ENCODE measurements at regions not wholly inside any gene's neighbourhood (a gene's known extent, or its start where the extent isn't known, plus 50 kb on each side); places are given as distances from the start of the nearest gene placed in this dataset.
"Not testable (repeated sequence)": the region's sequence is repeated elsewhere in the genome, so short reads cannot be mapped to it uniquely, and the experiment has no call there.

DNA sequence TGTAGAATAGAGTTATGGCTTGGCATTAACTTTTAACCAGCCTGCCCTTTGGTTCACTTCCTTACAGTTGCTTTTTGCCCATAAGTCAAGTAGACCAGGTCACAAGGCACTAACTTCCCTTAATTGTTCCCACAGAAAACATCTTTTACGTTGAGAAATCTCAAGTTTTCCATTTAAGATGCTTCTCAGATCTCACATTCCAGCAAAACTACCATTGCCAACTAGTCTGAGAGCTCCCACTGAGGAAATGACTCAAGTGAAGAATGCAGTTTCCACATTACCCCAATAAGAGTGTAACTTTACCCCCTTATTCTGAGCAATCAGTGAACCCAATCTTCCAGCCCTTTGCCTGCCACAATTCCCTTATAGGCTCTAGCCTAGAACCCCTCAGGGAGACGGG lies 502.2 kb upstream of the OLFM3 start:
- TF ChIP-seq, protein P1, sequence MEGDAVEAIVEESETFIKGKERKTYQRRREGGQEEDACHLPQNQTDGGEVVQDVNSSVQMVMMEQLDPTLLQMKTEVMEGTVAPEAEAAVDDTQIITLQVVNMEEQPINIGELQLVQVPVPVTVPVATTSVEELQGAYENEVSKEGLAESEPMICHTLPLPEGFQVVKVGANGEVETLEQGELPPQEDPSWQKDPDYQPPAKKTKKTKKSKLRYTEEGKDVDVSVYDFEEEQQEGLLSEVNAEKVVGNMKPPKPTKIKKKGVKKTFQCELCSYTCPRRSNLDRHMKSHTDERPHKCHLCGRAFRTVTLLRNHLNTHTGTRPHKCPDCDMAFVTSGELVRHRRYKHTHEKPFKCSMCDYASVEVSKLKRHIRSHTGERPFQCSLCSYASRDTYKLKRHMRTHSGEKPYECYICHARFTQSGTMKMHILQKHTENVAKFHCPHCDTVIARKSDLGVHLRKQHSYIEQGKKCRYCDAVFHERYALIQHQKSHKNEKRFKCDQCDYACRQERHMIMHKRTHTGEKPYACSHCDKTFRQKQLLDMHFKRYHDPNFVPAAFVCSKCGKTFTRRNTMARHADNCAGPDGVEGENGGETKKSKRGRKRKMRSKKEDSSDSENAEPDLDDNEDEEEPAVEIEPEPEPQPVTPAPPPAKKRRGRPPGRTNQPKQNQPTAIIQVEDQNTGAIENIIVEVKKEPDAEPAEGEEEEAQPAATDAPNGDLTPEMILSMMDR (IDR thresholded peaks at IDR 0.05) = no peak
- TF ChIP-seq POLR2A (IDR thresholded peaks at IDR 0.05) (no peak), EP300 (IDR thresholded peaks at IDR 0.05; ENCODE audit: low read depth) (no peak), POLR2AphosphoS5 (IDR thresholded peaks at IDR 0.05) (no peak)
- WGBS, 2 donors (ENCODE audit: low coverage in 1 of 2) = 33 to 66% methylated on average over 2 of the region's 2 CpGs
- intact Hi-C loops (cut with DNase I; ENCODE audit: low total_unique reads) (no loop called here), in situ Hi-C loops (cut with MboI; ENCODE audit: low pct_ligation_motif_present in 1 of 4, low pct_unique_long_range_greater_than_20kb in 1 of 4, low sequenced_read_pairs in 3 of 4) (no loop called here)
- H3K4me3 ChIP-seq = no peak overlapping the region
- DNase-seq = no peak
- no peak overlapping the region for H3K27ac ChIP-seq
- no peaks in the 10 kb centered on the region for H3K27me3 ChIP-seq
- no peaks in the 10 kb centered on the region for H3K36me3 ChIP-seq
- H3K9me3 ChIP-seq = peaks cover 0 to 5% of the 10 kb centered on the region in 2 donors
- H3K4me1 ChIP-seq = no peaks in the 10 kb centered on the region

DNA sequence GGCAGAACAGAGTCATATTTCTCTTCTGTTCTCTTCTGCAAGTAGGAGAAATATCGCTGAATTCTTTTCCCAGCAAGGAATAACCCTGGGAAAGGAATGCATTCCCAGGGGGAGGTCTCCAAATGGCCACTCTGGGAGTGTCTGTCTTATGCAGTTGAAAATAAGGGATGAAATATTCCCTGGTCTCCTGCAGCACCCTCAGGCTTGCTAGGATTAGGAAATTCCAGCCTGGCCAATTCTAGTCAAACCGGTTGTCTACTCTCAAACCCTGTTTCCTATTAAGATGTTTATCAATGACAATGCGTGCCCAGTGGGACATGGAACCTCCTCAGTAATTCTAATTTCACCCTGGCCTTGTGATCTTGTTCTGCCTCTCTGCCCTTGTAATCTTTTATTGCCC lies 501.1 kb upstream of the OLFM3 start:
- not testable (repeated sequence) for H3K4me3 ChIP-seq

DNA sequence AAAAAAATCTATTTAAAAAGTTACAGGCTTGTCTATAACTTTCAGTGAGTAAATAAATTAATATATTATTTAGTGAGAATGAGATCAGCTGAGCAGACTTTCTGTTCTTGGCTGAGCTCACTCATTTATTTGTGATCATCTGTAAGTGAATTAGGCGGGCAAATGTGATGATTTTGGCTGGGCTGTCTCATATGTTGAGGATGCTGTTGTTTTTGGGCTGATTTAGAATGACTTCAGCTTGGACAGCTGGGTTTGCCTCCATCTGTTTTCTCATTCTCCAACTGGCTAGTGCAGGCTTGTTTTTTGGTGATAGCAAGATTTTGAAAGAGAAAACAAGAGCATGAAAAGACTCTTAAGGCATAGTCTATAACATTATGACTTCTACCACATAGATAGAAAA lies 475.8 kb upstream of the OLFM3 start:
- no peaks in the 10 kb centered on the region for H3K27me3 ChIP-seq
- H3K27ac ChIP-seq = no peak overlapping the region
- in situ Hi-C loops (cut with MboI; ENCODE audit: low pct_ligation_motif_present in 1 of 4, low pct_unique_long_range_greater_than_20kb in 1 of 4, low sequenced_read_pairs in 3 of 4) = no loop called here
- WGBS, 2 donors (ENCODE audit: low coverage in 1 of 2) = 50 to 70% methylated on average over 1 of the region's 1 CpG
- intact Hi-C loops (cut with DNase I; ENCODE audit: low total_unique reads) = no loop called here
- H3K9me3 ChIP-seq = no peaks in the 10 kb centered on the region
- DNase-seq = no peak
- H3K4me1 ChIP-seq = no peaks in the 10 kb centered on the region
- TF ChIP-seq, protein P1 (IDR thresholded peaks at IDR 0.05) = no peak
- TF ChIP-seq POLR2A (IDR thresholded peaks at IDR 0.05) = no peak
- H3K4me3 ChIP-seq = no peak overlapping the region
- H3K36me3 ChIP-seq = no peaks in the 10 kb centered on the region

More for the DNA sequence above, 501.1 kb upstream of the OLFM3 start:
- intact Hi-C loops (cut with DNase I; ENCODE audit: low total_unique reads); H3K27ac ChIP-seq; H3K4me1 ChIP-seq; H3K36me3 ChIP-seq; H3K9me3 ChIP-seq; DNase-seq; in situ Hi-C loops (cut with MboI; ENCODE audit: low pct_ligation_motif_present in 1 of 4, low pct_unique_long_range_greater_than_20kb in 1 of 4, low sequenced_read_pairs in 3 of 4); H3K27me3 ChIP-seq: not testable (repeated sequence)
- 67 to 84% methylated on average over 2 to 3 of the region's 3 CpGs for WGBS, 2 donors (ENCODE audit: low coverage in 1 of 2)

DNA sequence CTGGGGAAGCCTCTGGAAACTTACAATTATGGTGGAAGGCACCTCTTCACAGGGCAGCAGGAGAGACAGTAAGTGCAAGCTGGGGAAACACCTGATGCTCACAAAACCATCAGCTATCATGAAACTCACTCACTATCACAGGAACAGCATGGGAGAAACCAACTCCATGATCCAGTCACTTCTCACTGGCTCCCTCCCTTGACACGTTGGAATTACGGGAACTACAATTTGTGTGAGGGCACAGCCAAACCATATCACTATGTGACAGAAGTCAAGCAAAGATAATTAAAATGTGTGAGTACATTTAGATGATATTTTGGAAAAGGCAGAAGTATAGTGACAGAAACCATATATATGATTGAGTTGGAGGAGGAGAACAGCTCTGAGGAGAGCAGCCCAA lies 474.0 kb upstream of the OLFM3 start:
- H3K4me3 ChIP-seq = no peak overlapping the region
- H3K27me3 ChIP-seq = no peaks in the 10 kb centered on the region
- H3K27ac ChIP-seq = no peak overlapping the region
- no peaks in the 10 kb centered on the region for H3K4me1 ChIP-seq
- H3K9me3 ChIP-seq = no peaks in the 10 kb centered on the region
- WGBS, 2 donors (ENCODE audit: low coverage in 1 of 2) = 69 to 100% methylated on average over 1 to 2 of the region's 2 CpGs
- no peaks in the 10 kb centered on the region for H3K36me3 ChIP-seq
- in situ Hi-C loops (cut with MboI; ENCODE audit: low pct_ligation_motif_present in 1 of 4, low pct_unique_long_range_greater_than_20kb in 1 of 4, low sequenced_read_pairs in 3 of 4) (no loop called here), intact Hi-C loops (cut with DNase I; ENCODE audit: low total_unique reads) (no loop called here)
- TF ChIP-seq POLR2A (IDR thresholded peaks at IDR 0.05) (no peak), POLR2AphosphoS5 (IDR thresholded peaks at IDR 0.05) (no peak)
- DNase-seq = no peak

DNA sequence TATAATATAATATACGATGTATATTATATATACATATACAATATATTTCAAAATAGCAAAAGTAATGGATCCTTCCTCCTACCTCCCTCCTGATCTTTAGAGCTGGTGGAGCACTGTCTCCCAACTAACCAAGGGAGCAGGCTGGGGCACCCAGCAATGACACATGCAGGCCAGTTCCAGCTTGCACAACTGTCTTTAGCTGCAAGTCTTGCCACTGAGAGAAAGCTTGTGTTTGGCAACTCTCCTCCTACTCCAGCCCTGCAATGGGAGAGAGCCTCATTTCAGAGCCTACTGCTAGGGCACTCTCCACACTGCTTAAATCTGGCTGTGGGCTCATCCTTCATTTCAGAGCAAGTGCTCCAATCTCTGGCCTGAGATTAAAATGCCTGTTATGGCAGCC lies 469.8 kb upstream of the OLFM3 start:
- H3K9me3 ChIP-seq = no peaks in the 10 kb centered on the region
- TF ChIP-seq, protein P1 (IDR thresholded peaks at IDR 0.05) = no peak
- no peak for TF ChIP-seq EP300 (IDR thresholded peaks at IDR 0.05; ENCODE audit: low read depth)
- TF ChIP-seq POLR2A (IDR thresholded peaks at IDR 0.05) = no peak
- TF ChIP-seq POLR2AphosphoS5 (IDR thresholded peaks at IDR 0.05) = no peak
- in situ Hi-C loops (cut with MboI; ENCODE audit: low pct_ligation_motif_present in 1 of 4, low pct_unique_long_range_greater_than_20kb in 1 of 4, low sequenced_read_pairs in 3 of 4) (no loop called here), intact Hi-C loops (cut with DNase I; ENCODE audit: low total_unique reads) (no loop called here)
- no peaks in the 10 kb centered on the region for H3K36me3 ChIP-seq
- no peak for DNase-seq
- 88% methylated on average over 1 of the region's 1 CpG; no CpG with 5 or more reads in 1 of the 2 donors for WGBS, 2 donors (ENCODE audit: low coverage in 1 of 2)
- no peaks in the 10 kb centered on the region for H3K4me1 ChIP-seq
- H3K4me3 ChIP-seq = no peak overlapping the region
- no peak overlapping the region for H3K27ac ChIP-seq
- no peaks in the 10 kb centered on the region for H3K27me3 ChIP-seq
